Endothelial cell of umbilical vein (primary cell): ENCODE measurements at regions not wholly inside any gene's neighbourhood (a gene's known extent, or its start where the extent isn't known, plus 50 kb on each side); places are given as distances from the start of the nearest gene placed in this dataset.

Experiments used
- BruUV-seq: library from RNA; stranded (reverse); fragments of 400-500 nt; replicated peaks from 2 replicates; lab custom pipeline; 2021; lab: Mats Ljungman, UMichigan
- CTCF ChIA-PET: fragments of 300-600, 350-600 bp; sonication (Branson Sonifier 250); formaldehyde crosslinking; loops from one replicate; lab custom pipeline; 2021; ENCODE audit warnings: antibody characterized with exemption, inconsistent platforms; lab: Charles Lee
- POLR2A ChIA-PET: fragments of 300-600, 350-600 bp; sonication (Branson Sonifier 250); formaldehyde crosslinking; loops from one replicate; lab custom pipeline; 2021; ENCODE audit warnings: antibody characterized with exemption, inconsistent platforms; lab: Charles Lee
- DNase-seq: peaks from one replicate; pipeline ENCODE4 v3.0.0-alpha.2; 2011; ENCODE audit warnings: low read depth, low spot score
- FAIRE-seq: peaks from 2 replicates; lab custom pipeline; 2011; peaks lifted over from hg19 to GRCh38; lab: Jason Lieb, UNC
- H2AFZ ChIP-seq: 2 replicates; pipeline ENCODE4 v1.6.0; 2012; ENCODE audit warnings: low read depth, low read length, control low read depth, inconsistent platforms
- H3K27ac ChIP-seq: 2 replicates; pipeline ENCODE4 v1.5.1; 2011; ENCODE audit warnings: low read depth, mild to moderate bottlenecking, control low read depth, low read length, moderate library complexity; ENCODE audit not compliant: insufficient read depth
- H3K27me3 ChIP-seq, 2 experiments: 2 replicates each; pipeline versions ENCODE4 v1.6.0 to v1.6.1; 2011; ENCODE audit warnings: low read length in 2 of 2, mixed read lengths in 1 of 2; ENCODE audit not compliant: control insufficient read depth in 2 of 2, insufficient read depth in 2 of 2
- H3K36me3 ChIP-seq, 2 experiments: 2 replicates in 1 of 2; 3 replicates in 1 of 2; pipeline ENCODE4 v1.5.1; 2011; ENCODE audit warnings: low read length in 2 of 2, mild to moderate bottlenecking in 1 of 2, moderate library complexity in 1 of 2; ENCODE audit not compliant: control insufficient read depth in 2 of 2, insufficient read depth in 2 of 2; ENCODE audit errors: extremely low read depth in 1 of 2
- H3K4me1 ChIP-seq: 3 replicates; pipeline ENCODE4 v1.5.1; 2011; ENCODE audit warnings: mild to moderate bottlenecking, low read length; ENCODE audit not compliant: control insufficient read depth, insufficient read depth; ENCODE audit errors: extremely low read depth
- H3K4me2 ChIP-seq: 2 replicates; pipeline ENCODE4 v1.6.1; 2011; ENCODE audit warnings: low read length, control low read depth, mixed read lengths; ENCODE audit not compliant: insufficient read depth
- H3K4me3 ChIP-seq, 3 experiments: fragments of 200-600 bp in 1 of 3; sonication (generic), shearing (Covaris generic) in 1 of 3; replicated peaks in 1 of 3; 2 replicates each; pipeline ENCODE4 v1.5.1; 2011 to 2016; ENCODE audit warnings: control low read depth in 3 of 3, low read length in 3 of 3, mild to moderate bottlenecking in 2 of 3, inconsistent platforms in 1 of 3, low read depth in 1 of 3, moderate library complexity in 1 of 3; ENCODE audit not compliant: insufficient read depth in 1 of 3
- H3K79me2 ChIP-seq: 2 replicates; pipeline ENCODE4 v1.6.0; 2012; ENCODE audit warnings: low read length, inconsistent platforms; ENCODE audit not compliant: control insufficient read depth, insufficient read depth
- H3K9ac ChIP-seq: replicated peaks from 2 replicates; pipeline ENCODE3; 2011; ENCODE audit warnings: low read length, control low read depth; ENCODE audit not compliant: insufficient read depth; ENCODE audit errors: extremely low read depth
- H3K9me1 ChIP-seq: replicated peaks from 3 replicates; pipeline ENCODE4 v1.6.0; 2011; ENCODE audit warnings: mild to moderate bottlenecking, low read length; ENCODE audit not compliant: control insufficient read depth, insufficient read depth; ENCODE audit errors: extremely low read depth
- H3K9me3 ChIP-seq: replicated peaks from 2 replicates; pipeline ENCODE4 v1.5.1; 2012; ENCODE audit warnings: low read length, inconsistent platforms; ENCODE audit not compliant: control insufficient read depth, insufficient read depth
- H4K20me1 ChIP-seq: replicated peaks from 2 replicates; pipeline ENCODE3; 2011; ENCODE audit warnings: mild to moderate bottlenecking, low read length; ENCODE audit not compliant: control insufficient read depth, insufficient read depth; ENCODE audit errors: extremely low read depth
- CTCF ChIP-seq, 2 donors: IDR thresholded peaks; 1 replicate in 1 of 2; 2 replicates in 1 of 2; pipeline ENCODE4 v1.5.1; 2011; ENCODE audit warnings: low read length in 2 of 2, mild to moderate bottlenecking in 2 of 2, moderate library complexity in 2 of 2, control low read depth in 1 of 2, inconsistent platforms in 1 of 2, low read depth in 1 of 2; ENCODE audit not compliant: insufficient read depth in 1 of 2; ENCODE audit errors: extremely low read depth in 1 of 2
- EZH2 ChIP-seq: IDR thresholded peaks from 2 replicates; pipeline ENCODE4 v1.6.1; 2012; ENCODE audit warnings: borderline replicate concordance, low read depth, mild to moderate bottlenecking, moderate library complexity, low read length, inconsistent platforms; ENCODE audit not compliant: severe bottlenecking
- FOS ChIP-seq: IDR thresholded peaks from 2 replicates; pipeline ENCODE4 v1.6.1; 2011; ENCODE audit warnings: mild to moderate bottlenecking, low read length, moderate library complexity, borderline replicate concordance; ENCODE audit not compliant: insufficient read depth
- GATA2 ChIP-seq: IDR thresholded peaks from 2 replicates; pipeline ENCODE4 v1.7.0; 2011; ENCODE audit warnings: low read depth, mild to moderate bottlenecking, moderate library complexity, mixed read lengths, low read length; ENCODE audit not compliant: insufficient read length, insufficient read depth
- JUN ChIP-seq: IDR thresholded peaks from 2 replicates; pipeline ENCODE4 v1.6.1; 2011; ENCODE audit warnings: borderline replicate concordance, low read depth; ENCODE audit not compliant: insufficient read length, insufficient read depth
- MYC ChIP-seq: IDR thresholded peaks from one replicate; pipeline ENCODE4 v1.6.1; 2011; ENCODE audit warnings: mild to moderate bottlenecking, low read depth, low read length
- POLR2A ChIP-seq: IDR thresholded peaks from 2 replicates; pipeline ENCODE4 v1.6.1; 2012; ENCODE audit warnings: low read depth, mild to moderate bottlenecking, control low read depth, low read length
- POLR2AphosphoS5 ChIP-seq: IDR thresholded peaks from 2 replicates; pipeline ENCODE4 v1.6.1; 2012; ENCODE audit warnings: low read depth, mild to moderate bottlenecking, control low read depth, low read length, moderate library complexity; ENCODE audit not compliant: insufficient read depth
- dilution Hi-C: fragments of 300-500 bp; cut with MboI; formaldehyde crosslinking; loops from one replicate; pipeline ENCODE4 v1.15.0; 2019; ENCODE audit warnings: low sequenced_read_pairs; ENCODE audit not compliant: extremely low pct_ligation_motif_present
- intact Hi-C: fragments of 100-400 bp; cut with micrococcal nuclease; formaldehyde crosslinking; loops from one replicate; pipeline ENCODE4 v1.10.0; 2022
- TF ChIP-seq, protein P1 (sequence below): IDR thresholded peaks from 2 replicates; pipeline ENCODE4 v1.6.1; 2011; ENCODE audit not compliant: insufficient read depth, insufficient read length

DNA sequence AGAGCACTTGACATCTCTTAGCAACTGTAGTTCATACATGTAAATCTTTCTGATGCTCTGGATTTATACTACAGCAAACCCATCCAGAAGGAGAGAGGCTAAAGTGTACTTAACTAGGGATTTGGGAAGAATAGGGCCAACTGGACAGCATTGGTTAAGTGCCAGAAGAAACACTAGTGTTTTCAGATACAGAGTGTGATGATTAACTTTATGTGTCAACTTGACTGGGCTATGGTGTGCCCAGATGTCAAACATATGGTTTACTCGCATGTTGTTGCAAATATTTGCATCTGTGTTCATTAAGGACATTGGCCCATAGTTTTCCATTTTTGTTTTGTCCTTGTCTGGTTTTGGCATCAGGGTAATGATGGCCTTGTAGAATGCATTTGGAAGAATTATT, 384.7 kb upstream of the KCND2 start:
- no TSS peak for BruUV-seq
- ChIA-PET POLR2A (no interaction called here), CTCF (no interaction called here)
- Histone ChIP-seq H3K9ac (no peak overlapping the region), H3K4me2 (no peak overlapping the region), H3K4me1 (no peaks in the 10 kb centered on the region), H4K20me1 (no peaks in the 10 kb centered on the region), H3K9me3 (peaks cover 2% of the 10 kb centered on the region), H3K27me3 (no peaks in the 10 kb centered on the region), H3K4me3 (no peak overlapping the region), H3K79me2 (no peaks in the 10 kb centered on the region), H3K27ac (no peak overlapping the region), H2AFZ (no peak overlapping the region), H3K36me3 (no peaks in the 10 kb centered on the region), H3K9me1 (no peaks in the 10 kb centered on the region)
- FAIRE-seq: no peak
- no peak for TF ChIP-seq FOS
- dilution Hi-C loops (no loop called here), intact Hi-C loops (no loop called here)
- no peak for DNase-seq

DNA sequence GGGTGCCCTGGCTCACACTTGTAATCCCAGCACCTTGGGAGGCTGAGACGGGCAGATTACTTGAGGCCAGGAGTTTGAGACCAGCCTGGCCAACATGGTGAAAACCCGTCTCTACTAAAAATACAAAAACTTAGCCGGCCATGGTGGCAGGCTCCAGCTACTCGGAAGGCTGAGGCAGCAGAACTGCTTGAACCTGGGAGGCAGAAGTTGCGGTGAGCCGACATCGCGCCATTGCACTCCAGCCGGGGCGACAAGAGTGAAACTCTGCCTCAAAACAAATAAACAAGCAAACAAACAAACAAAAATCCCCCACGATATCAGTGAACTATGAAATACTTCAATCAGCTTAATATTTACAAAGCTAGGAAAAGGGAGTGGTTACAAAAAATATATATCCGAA, 382.3 kb upstream of the KCND2 start:
- Histone ChIP-seq H2AFZ (no peak overlapping the region), H3K79me2 (no peaks in the 10 kb centered on the region), H3K9me3 (peaks cover 2% of the 10 kb centered on the region), H3K4me3 (no peak overlapping the region), H3K27me3 (no peaks in the 10 kb centered on the region), H3K9me1 (no peaks in the 10 kb centered on the region), H3K36me3 (no peaks in the 10 kb centered on the region), H3K9ac (no peak overlapping the region), H3K4me2 (no peak overlapping the region), H3K4me1 (no peaks in the 10 kb centered on the region), H4K20me1 (no peaks in the 10 kb centered on the region), H3K27ac (no peak overlapping the region)
- dilution Hi-C loops: no loop called here
- TF ChIP-seq, protein P1, sequence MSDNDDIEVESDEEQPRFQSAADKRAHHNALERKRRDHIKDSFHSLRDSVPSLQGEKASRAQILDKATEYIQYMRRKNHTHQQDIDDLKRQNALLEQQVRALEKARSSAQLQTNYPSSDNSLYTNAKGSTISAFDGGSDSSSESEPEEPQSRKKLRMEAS: no peak
- no peak for TF ChIP-seq GATA2
- TF ChIP-seq EZH2: no peak
- no peak for TF ChIP-seq POLR2A
- TF ChIP-seq CTCF (IDR thresholded peaks at IDR 0.05; ENCODE audit: extremely low read depth in 1 of 2, insufficient read depth in 1 of 2, low read depth in 1 of 2, low read length in 2 of 2): no peak
- no peak for TF ChIP-seq MYC
- TF ChIP-seq JUN: no peak
- no peak for TF ChIP-seq FOS
- no peak for TF ChIP-seq POLR2AphosphoS5
- no TSS peak for BruUV-seq
- FAIRE-seq: no peak
- no peak for DNase-seq
- ChIA-PET POLR2A (no interaction called here), CTCF (no interaction called here)
- intact Hi-C loops: no loop called here
